Keratinocyte (primary cell): ENCODE measurements at regions not wholly inside any gene's neighbourhood (a gene's known extent, or its start where the extent isn't known, plus 50 kb on each side); places are given as distances from the start of the nearest gene placed in this dataset.

Experiments used
- EZH2 ChIP-seq: IDR thresholded peaks from one replicate; pipeline ENCODE4 v1.6.1; 2012; ENCODE audit warnings: inconsistent platforms, mild to moderate bottlenecking, low read length, moderate library complexity
- TF ChIP-seq, protein P1 (sequence below), 3 experiments: IDR thresholded peaks in 1 of 3; conservative IDR thresholded peaks in 1 of 3; optimal IDR thresholded peaks in 1 of 3; 2 replicates in 2 of 3; 3 replicates in 1 of 3; pipeline versions ENCODE3 to v1.5.1; 2011; ENCODE audit warnings: low read length in 3 of 3, mild to moderate bottlenecking in 3 of 3, moderate library complexity in 2 of 3, control low read depth in 1 of 3, inconsistent platforms in 1 of 3; ENCODE audit not compliant: insufficient read depth in 2 of 3; ENCODE audit errors: extremely low read depth in 1 of 3

DNA sequence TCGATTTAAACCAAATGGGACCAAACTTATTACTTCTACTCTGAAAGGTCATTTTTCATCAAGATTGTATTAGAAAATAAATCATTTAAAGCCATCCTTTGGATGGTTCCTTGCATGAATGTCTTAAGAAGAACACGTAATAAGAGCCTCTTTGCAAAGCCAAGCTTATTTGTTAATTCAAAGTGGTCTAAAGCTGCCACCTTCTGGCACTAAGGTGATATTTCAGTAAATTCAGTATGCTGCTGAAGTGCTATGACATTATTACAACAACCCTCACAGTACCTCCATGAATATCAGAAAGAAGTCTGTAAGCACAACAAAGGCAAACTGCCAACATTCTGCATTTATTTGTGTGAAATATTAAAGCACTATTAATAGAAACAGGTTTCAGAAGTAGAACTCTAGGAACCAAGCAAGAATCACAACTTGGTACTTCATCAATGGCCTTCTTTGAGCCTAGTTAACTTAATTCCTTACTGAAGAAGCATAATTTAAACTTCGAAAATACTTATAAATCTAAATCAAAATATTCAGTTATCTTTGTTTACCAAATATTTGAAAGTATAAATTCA lies 53.1 kb upstream of the TYRP1 start:
- TF ChIP-seq EZH2, result no peak
- TF ChIP-seq, protein P1, sequence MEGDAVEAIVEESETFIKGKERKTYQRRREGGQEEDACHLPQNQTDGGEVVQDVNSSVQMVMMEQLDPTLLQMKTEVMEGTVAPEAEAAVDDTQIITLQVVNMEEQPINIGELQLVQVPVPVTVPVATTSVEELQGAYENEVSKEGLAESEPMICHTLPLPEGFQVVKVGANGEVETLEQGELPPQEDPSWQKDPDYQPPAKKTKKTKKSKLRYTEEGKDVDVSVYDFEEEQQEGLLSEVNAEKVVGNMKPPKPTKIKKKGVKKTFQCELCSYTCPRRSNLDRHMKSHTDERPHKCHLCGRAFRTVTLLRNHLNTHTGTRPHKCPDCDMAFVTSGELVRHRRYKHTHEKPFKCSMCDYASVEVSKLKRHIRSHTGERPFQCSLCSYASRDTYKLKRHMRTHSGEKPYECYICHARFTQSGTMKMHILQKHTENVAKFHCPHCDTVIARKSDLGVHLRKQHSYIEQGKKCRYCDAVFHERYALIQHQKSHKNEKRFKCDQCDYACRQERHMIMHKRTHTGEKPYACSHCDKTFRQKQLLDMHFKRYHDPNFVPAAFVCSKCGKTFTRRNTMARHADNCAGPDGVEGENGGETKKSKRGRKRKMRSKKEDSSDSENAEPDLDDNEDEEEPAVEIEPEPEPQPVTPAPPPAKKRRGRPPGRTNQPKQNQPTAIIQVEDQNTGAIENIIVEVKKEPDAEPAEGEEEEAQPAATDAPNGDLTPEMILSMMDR (optimal IDR thresholded peaks at IDR 0.05 in 1 of 3, IDR thresholded peaks at IDR 0.05 in 1 of 3, conservative IDR thresholded peaks at IDR 0.05 in 1 of 3; ENCODE audit: extremely low read depth in 1 of 3, insufficient read depth in 2 of 3, low read length in 3 of 3), result peak in 2 of 3 experiments; percentile 37 to 40
